ENCODE measurements at regions not wholly inside any gene's neighbourhood (a gene's known extent, or its start where the extent isn't known, plus 50 kb on each side); places are given as distances from the start of the nearest gene placed in this dataset.

DNA sequence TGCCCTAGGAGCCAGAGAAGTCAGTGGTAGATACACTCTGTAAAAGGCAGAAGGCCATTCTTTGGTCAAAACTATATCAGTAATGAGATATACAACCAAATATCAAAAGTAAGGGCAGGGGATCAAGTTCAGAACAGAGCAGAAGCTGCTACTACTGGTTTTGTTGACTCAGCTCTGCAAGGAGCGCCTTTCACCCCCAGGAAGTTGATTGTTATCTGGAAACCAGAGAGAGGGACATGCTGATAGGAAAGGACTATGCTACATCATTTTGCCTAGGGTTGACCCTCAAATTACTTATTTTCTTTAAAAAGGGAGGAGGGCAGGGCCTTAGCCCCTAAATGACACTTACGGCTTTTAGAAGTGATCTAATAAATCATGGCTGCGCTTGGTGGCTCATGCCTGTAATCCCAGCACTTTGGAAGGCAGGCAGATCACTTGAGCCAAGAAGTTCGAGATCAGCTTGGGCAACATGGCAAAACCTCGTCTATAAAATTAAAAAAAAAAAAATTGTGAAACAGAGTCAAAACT lies 194.0 kb downstream of the KLHL28 start:
- no peaks in the 10 kb centered on the region for H3K79me2 ChIP-seq (ENCODE audit: control insufficient read depth, insufficient read depth, low read length)
- H2AFZ ChIP-seq (ENCODE audit: low read depth, low read length) = no peak overlapping the region
- no peaks in the 10 kb centered on the region for H3K9me3 ChIP-seq (replicated peaks; ENCODE audit: control insufficient read depth, insufficient read depth, low read depth, low read length)
- no TSS peak for BruUV-seq (replicated peaks)
- 3% methylated on average over 5 of the region's 5 CpGs for WGBS (ENCODE audit: insufficient coverage, low coverage, missing lambda C conversion rate)
- no peak overlapping the region for H3K4me2 ChIP-seq (ENCODE audit: insufficient read depth, low read length)
- DNase-seq (ENCODE audit: extremely low read depth in 1 of 4, low spot score in 3 of 4) (no peak), FAIRE-seq (no peak), ATAC-seq (no peak)
- no peaks in the 10 kb centered on the region for H3K4me1 ChIP-seq (replicated peaks in 1 of 2; ENCODE audit: control insufficient read depth in 2 of 2, insufficient read depth in 2 of 2, low read length in 2 of 2)
- ChIA-PET POLR2A (no interaction called here), CTCF (ENCODE audit: low intra/inter-chr PET ratio) (no interaction called here)
- H3K27ac ChIP-seq (ENCODE audit: extremely low read depth, low read depth, low read length) = no peak overlapping the region
- H3K9ac ChIP-seq (ENCODE audit: insufficient read depth in 1 of 2, low read depth in 2 of 2, low read length in 2 of 2) = no peak overlapping the region
- intact Hi-C loops (cut with micrococcal nuclease) = no loop called here
- no peaks in the 10 kb centered on the region for H3K27me3 ChIP-seq (ENCODE audit: control insufficient read depth in 2 of 2, insufficient read depth in 2 of 2, low read length in 2 of 2)
- in situ Hi-C loops (cut with MboI) = no loop called here
- no peak overlapping the region for H3K4me3 ChIP-seq
- no peaks in the 10 kb centered on the region for H3K36me3 ChIP-seq (ENCODE audit: control insufficient read depth, insufficient read depth, low read length)
- H3K9me1 ChIP-seq (ENCODE audit: control insufficient read depth, insufficient read depth, low read length) = no peaks in the 10 kb centered on the region
- no peaks in the 10 kb centered on the region for H4K20me1 ChIP-seq (replicated peaks; ENCODE audit: control insufficient read depth, insufficient read depth, low read length)
- TF ChIP-seq, protein P1, sequence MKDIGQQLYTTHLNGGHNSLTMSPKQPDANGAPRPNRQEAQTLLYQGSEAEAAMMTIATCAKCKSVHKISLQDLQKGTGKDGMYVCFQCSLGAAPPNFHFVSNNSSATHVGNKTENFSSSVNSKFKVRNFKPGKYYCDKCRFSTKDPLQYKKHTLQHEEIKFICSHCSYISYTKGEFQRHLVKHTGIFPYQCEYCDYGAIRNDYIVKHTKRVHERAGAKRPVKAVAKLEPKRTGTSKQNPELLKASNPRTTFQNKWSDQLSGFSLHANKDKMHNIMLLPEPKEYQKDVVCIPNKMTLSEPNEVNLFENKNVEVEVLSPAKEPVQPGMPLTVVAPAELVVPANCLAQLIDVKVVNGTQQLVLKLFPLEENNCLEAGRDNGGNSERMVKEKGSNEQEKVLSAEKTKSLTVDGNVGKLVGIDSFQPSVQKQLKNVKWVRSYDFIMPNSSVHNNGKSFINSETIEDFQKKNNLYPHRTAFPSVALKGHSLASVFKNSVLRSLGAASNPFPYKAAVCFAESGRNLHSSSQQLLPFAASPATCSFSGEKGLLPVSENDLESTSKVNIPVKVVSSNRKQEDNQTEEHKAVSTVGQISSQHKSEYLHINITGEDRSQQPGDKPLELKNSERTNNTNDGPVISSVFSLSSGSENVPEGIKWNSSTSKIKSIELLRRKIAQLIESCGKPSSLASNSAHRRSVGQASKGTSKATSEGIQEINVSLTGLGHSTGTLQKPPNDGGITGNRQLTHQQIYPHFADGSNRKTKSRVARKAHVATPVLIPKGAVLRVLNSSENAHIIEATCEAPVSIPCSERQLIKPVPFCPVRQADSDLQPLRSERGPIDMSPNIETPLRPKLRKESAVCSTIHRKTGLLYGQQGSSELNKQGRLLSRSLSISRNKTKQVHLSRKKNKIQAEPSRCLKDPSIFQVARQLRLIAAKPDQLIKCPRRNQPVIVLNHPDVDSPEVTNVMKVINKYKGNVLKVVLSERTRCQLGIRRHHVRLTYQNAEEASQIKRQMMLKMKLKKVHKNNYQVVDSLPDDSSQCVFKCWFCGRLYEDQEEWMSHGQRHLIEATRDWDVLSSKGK (CRISPR knock-in tag; IDR thresholded peaks at IDR 0.05) = no peak
- TF ChIP-seq SRSF1 (IDR thresholded peaks at IDR 0.05; ENCODE audit: low read depth, low read length) (no peak), TEAD4 (IDR thresholded peaks at IDR 0.05; ENCODE audit: low read length) (no peak), TEAD4 (CRISPR knock-in tag; IDR thresholded peaks at IDR 0.05; ENCODE audit: borderline replicate concordance) (no peak), TRIM24 (IDR thresholded peaks at IDR 0.05) (no peak), PTBP1 (IDR thresholded peaks at IDR 0.05; ENCODE audit: low read depth, low read length) (no peak), NCOA6 (IDR thresholded peaks at IDR 0.05) (no peak)
- TF ChIP-seq, protein P2, sequence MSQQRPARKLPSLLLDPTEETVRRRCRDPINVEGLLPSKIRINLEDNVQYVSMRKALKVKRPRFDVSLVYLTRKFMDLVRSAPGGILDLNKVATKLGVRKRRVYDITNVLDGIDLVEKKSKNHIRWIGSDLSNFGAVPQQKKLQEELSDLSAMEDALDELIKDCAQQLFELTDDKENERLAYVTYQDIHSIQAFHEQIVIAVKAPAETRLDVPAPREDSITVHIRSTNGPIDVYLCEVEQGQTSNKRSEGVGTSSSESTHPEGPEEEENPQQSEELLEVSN (IDR thresholded peaks at IDR 0.05; ENCODE audit: borderline replicate concordance in 1 of 2, extremely low read depth in 1 of 2, insufficient read depth in 1 of 2, insufficient read length in 1 of 2, low read depth in 1 of 2, low read length in 1 of 2, poor library complexity in 1 of 2, severe bottlenecking in 1 of 2) = no peak

Measured in K562 (cell line).